ENCODE measurements at regions not wholly inside any gene's neighbourhood (a gene's known extent, or its start where the extent isn't known, plus 50 kb on each side); places are given as distances from the start of the nearest gene placed in this dataset.
"Not testable (repeated sequence)": the region's sequence is repeated elsewhere in the genome, so short reads cannot be mapped to it uniquely, and the experiment has no call there.

- Histone ChIP-seq H3K36me3 (ENCODE audit: insufficient read depth, low read length) (no peaks in the 10 kb centered on the region), H3K9me2 (ENCODE audit: insufficient read depth, low read length) (no peaks in the 10 kb centered on the region), H3K27ac (ENCODE audit: low read length) (no peak overlapping the region), H3K4me3 (ENCODE audit: low read length) (no peak overlapping the region), H3K4me2 (ENCODE audit: low read length) (no peak overlapping the region), H2AFZ (ENCODE audit: low read depth, low read length) (no peak overlapping the region), H3K9ac (ENCODE audit: low read length) (no peak overlapping the region), H3K9me3 (ENCODE audit: low read length) (no peaks in the 10 kb centered on the region), H3F3A (ENCODE audit: insufficient read depth, low read length, poor library complexity, severe bottlenecking) (peaks cover 3% of the 10 kb centered on the region), H3K27me3 (ENCODE audit: insufficient read depth, low read depth, low read length) (no peaks in the 10 kb centered on the region), H3K79me2 (replicated peaks; ENCODE audit: insufficient read depth, low read length) (no peaks in the 10 kb centered on the region), H4K20me1 (ENCODE audit: insufficient read depth) (no peaks in the 10 kb centered on the region)
- no peak for TF ChIP-seq EP300 (conservative IDR thresholded peaks at IDR 0.05; ENCODE audit: poor library complexity, severe bottlenecking)
- no peak for TF ChIP-seq REST (IDR thresholded peaks at IDR 0.05; ENCODE audit: borderline replicate concordance)
- TF ChIP-seq EZH2 (IDR thresholded peaks at IDR 0.05; ENCODE audit: borderline replicate concordance, insufficient read depth, low read length, poor library complexity, severe bottlenecking) = no peak
- TF ChIP-seq MXI1 (conservative IDR thresholded peaks at IDR 0.05; ENCODE audit: poor library complexity, severe bottlenecking) = no peak
- no peak for TF ChIP-seq POLR2AphosphoS5 (IDR thresholded peaks at IDR 0.05)
- no peak for TF ChIP-seq TAF1 (IDR thresholded peaks at IDR 0.05; ENCODE audit: low read depth)
- TF ChIP-seq CTCF (IDR thresholded peaks at IDR 0.05; ENCODE audit: poor library complexity, severe bottlenecking) = no peak
- no peak for TF ChIP-seq RAD21 (conservative IDR thresholded peaks at IDR 0.05)
- no peak for TF ChIP-seq SMC3 (conservative IDR thresholded peaks at IDR 0.05; ENCODE audit: poor library complexity)
These were observed 905.0 kb upstream of the ATXN7L3B start for GRCh38 chr12:73632661-73633060.

GRCh38 chr12:73639397-73639796 lies 898.2 kb upstream of the ATXN7L3B start:
- not testable (repeated sequence) for H3K9me2 ChIP-seq (ENCODE audit: insufficient read depth, low read length); H4K20me1 ChIP-seq (ENCODE audit: insufficient read depth); H3K36me3 ChIP-seq (ENCODE audit: insufficient read depth, low read length); H3K9ac ChIP-seq (ENCODE audit: low read length); H2AFZ ChIP-seq (ENCODE audit: low read depth, low read length); H3K9me3 ChIP-seq (ENCODE audit: low read length); H3F3A ChIP-seq (ENCODE audit: insufficient read depth, low read length, poor library complexity, severe bottlenecking); H3K27me3 ChIP-seq (ENCODE audit: insufficient read depth, low read depth, low read length); H3K4me2 ChIP-seq (ENCODE audit: low read length); H3K79me2 ChIP-seq (replicated peaks; ENCODE audit: insufficient read depth, low read length); H3K4me3 ChIP-seq (ENCODE audit: low read length); H3K27ac ChIP-seq (ENCODE audit: low read length)

- no peaks in the 10 kb centered on the region for H3K36me3 ChIP-seq (ENCODE audit: insufficient read depth, low read length)
- no peaks in the 10 kb centered on the region for H3F3A ChIP-seq (ENCODE audit: insufficient read depth, low read length, poor library complexity, severe bottlenecking)
- no peak overlapping the region for H3K4me2 ChIP-seq (ENCODE audit: low read length)
- TF ChIP-seq POLR2AphosphoS5 (IDR thresholded peaks at IDR 0.05) (no peak), CTCF (IDR thresholded peaks at IDR 0.05; ENCODE audit: poor library complexity, severe bottlenecking) (no peak), SMC3 (conservative IDR thresholded peaks at IDR 0.05; ENCODE audit: poor library complexity) (no peak), MXI1 (conservative IDR thresholded peaks at IDR 0.05; ENCODE audit: poor library complexity, severe bottlenecking) (no peak), EZH2 (IDR thresholded peaks at IDR 0.05; ENCODE audit: borderline replicate concordance, insufficient read depth, low read length, poor library complexity, severe bottlenecking) (no peak), EP300 (conservative IDR thresholded peaks at IDR 0.05; ENCODE audit: poor library complexity, severe bottlenecking) (no peak), REST (IDR thresholded peaks at IDR 0.05; ENCODE audit: borderline replicate concordance) (no peak), RAD21 (conservative IDR thresholded peaks at IDR 0.05) (no peak), TAF1 (IDR thresholded peaks at IDR 0.05; ENCODE audit: low read depth) (no peak)
- H2AFZ ChIP-seq (ENCODE audit: low read depth, low read length) = no peak overlapping the region
- no peaks in the 10 kb centered on the region for H3K27me3 ChIP-seq (ENCODE audit: insufficient read depth, low read depth, low read length)
- peaks cover 8% of the 10 kb centered on the region for H3K9me3 ChIP-seq (ENCODE audit: low read length)
- H3K79me2 ChIP-seq (replicated peaks; ENCODE audit: insufficient read depth, low read length) = no peaks in the 10 kb centered on the region
- no peaks in the 10 kb centered on the region for H4K20me1 ChIP-seq (ENCODE audit: insufficient read depth)
- no peaks in the 10 kb centered on the region for H3K9me2 ChIP-seq (ENCODE audit: insufficient read depth, low read length)
- H3K27ac ChIP-seq (ENCODE audit: low read length) = no peak overlapping the region
- no peak overlapping the region for H3K9ac ChIP-seq (ENCODE audit: low read length)
- H3K4me3 ChIP-seq (ENCODE audit: low read length) = no peak overlapping the region
These were observed 881.3 kb upstream of the ATXN7L3B start for GRCh38 chr12:73656375-73656774.

Data from neural cell (in vitro differentiated cells).